VCaP (cell line): ENCODE measurements at regions not wholly inside any gene's neighbourhood (a gene's known extent, or its start where the extent isn't known, plus 50 kb on each side); places are given as distances from the start of the nearest gene placed in this dataset.

Experiments
- H3K27ac ChIP-seq: fragments of 450-650 bp; 2 replicates; pipeline ENCODE4 v1.5.1; 2017
- TF ChIP-seq, protein P1 (sequence below): fragments of 450-650 bp; conservative IDR thresholded peaks from 2 replicates; pipeline ENCODE4 v1.5.1; 2017; ENCODE audit warnings: mild to moderate bottlenecking, moderate library complexity

DNA sequence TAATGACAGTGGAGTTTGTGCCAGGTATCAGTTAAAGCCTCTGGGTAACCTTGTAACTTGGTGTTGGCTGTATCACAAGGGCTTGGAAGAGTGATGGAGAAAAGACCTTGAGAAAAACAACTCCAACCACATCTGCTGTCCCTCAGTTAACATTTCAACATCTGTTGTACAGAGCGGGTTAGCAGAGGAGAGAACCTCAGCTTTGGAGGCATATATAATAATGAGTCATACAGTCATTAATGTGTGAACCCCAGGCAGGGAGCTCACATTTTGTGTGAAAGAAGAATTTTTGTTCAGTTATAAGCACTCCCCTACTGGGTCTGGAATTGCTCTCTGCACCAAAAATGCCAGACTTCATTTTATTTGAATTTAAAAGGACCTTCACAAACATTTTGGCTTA lies 439.5 kb downstream of the PDCD6IP start:
- TF ChIP-seq, protein P1, sequence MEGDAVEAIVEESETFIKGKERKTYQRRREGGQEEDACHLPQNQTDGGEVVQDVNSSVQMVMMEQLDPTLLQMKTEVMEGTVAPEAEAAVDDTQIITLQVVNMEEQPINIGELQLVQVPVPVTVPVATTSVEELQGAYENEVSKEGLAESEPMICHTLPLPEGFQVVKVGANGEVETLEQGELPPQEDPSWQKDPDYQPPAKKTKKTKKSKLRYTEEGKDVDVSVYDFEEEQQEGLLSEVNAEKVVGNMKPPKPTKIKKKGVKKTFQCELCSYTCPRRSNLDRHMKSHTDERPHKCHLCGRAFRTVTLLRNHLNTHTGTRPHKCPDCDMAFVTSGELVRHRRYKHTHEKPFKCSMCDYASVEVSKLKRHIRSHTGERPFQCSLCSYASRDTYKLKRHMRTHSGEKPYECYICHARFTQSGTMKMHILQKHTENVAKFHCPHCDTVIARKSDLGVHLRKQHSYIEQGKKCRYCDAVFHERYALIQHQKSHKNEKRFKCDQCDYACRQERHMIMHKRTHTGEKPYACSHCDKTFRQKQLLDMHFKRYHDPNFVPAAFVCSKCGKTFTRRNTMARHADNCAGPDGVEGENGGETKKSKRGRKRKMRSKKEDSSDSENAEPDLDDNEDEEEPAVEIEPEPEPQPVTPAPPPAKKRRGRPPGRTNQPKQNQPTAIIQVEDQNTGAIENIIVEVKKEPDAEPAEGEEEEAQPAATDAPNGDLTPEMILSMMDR = no peak
- H3K27ac ChIP-seq = no peak overlapping the region

DNA sequence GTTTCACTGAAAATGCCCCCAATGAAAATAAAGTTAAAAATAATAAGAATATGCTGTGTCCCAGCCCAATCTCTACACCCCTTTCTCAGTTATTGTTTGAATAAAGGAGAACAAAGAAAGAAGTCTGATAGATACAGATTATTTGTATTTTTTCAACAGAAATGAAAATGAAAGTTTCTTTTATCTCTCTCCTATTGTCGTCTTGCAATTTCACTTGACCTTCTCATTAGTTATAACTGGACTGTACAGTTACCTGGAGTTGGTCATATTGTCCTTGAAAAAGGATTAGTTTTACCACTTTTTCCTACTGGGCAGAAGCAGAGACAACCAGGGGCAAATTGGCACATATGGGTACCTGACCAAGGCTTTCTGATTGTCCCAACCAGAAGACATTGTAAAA lies 440.0 kb downstream of the PDCD6IP start:
- H3K27ac ChIP-seq = no peak overlapping the region
- TF ChIP-seq, protein P1 = no peak

DNA sequence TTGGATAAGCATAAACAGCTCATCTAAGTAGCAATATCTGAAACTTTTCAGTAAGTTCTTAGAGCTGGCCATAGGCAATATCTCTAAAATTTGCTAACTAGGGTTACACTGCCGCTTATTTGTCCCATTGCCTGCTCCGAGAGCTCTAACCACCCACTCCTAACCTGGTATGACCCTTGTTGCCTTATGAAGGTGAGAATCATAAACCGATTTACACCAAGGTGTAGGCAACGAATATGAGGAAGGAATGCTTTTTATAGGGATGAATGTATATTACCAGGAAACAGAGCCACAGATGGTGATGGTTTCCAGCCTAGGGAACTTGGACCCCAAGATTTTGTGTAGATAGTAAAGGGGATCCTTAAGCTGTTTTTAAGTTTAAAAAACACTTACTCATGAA lies 440.9 kb downstream of the PDCD6IP start:
- H3K27ac ChIP-seq = no peak overlapping the region
- TF ChIP-seq, protein P1 = no peak

DNA sequence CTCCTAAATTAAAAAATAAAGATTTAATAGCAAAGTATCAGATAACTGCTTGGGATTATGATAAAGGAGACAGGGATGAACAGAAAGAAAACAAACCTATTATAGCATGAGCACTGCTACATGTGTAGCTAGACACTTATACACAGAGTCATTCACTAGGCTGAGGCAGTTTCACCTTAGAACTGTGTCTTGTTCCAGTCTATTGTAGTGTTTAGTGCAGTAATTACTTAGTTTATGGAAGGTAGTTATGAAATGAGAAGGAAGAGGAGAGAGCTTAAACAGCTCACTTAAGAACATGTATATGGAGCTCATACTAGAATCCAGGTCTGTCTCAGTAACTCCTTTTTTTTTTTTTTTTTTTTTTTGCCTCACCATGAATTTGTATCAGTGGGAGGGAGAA lies 441.4 kb downstream of the PDCD6IP start:
- H3K27ac ChIP-seq = no peak overlapping the region
- TF ChIP-seq, protein P1 = no peak

DNA sequence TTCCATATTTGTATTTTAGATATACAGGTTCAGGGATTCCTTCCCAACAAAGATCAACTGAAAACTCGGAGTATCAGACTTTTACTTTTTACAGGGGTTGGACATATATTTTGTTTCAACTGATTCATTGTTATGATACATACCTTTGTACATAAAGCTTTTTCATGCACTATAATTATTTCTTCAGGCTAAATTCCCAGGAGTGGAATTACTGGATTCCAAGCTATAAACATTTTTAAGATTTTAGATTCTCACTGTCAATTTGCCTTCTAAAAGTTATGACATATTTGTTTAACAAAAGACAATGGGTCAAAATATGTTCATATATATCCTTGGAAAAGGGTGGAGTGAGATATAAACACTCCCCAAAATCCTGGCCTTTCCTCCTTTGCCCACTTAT lies 449.0 kb downstream of the PDCD6IP start:
- H3K27ac ChIP-seq = no peak overlapping the region
- TF ChIP-seq, protein P1 = no peak

DNA sequence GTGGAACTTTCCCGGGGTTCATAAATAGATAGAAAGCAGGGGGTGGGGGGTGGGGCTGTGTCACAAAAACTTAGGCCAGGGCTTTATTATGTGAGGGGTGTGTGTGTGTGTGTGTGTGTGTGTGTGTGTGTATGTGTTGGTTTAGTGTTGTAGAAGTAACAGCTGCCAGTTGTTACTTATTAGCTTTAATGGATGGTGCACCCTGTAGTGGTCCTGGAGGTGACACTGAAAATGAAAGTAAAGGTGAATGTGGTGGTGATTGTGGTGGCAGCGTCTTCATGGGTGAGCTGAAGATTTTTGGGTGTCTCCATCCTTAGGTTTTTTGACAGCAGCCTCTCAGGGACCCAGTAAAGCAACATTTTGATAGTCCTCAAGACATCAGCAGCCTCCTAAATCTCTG lies 449.9 kb downstream of the PDCD6IP start:
- TF ChIP-seq, protein P1 = no peak
- H3K27ac ChIP-seq = no peak overlapping the region

DNA sequence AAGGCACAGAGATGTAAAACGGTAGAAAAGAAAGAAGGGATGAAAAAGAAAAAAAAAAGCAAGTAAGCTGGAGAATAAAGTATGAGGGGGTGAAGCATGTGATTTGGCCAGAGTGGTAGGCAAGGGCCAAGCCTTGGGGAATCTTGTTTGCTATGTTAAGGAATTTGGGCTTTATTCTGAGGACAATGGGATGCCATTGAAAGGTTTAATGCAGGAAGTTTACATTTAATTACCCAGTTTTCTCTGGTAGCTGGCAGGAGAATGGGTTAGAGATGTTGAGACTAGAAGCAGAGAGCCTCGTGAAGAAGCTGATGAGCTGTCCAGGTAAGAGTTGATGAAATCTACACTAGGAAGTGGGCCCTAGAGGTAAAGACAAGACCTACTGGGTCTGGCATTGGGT lies 455.9 kb downstream of the PDCD6IP start:
- no peak overlapping the region for H3K27ac ChIP-seq

More for the DNA sequence above, 455.9 kb downstream of the PDCD6IP start:
- TF ChIP-seq, protein P1 = no peak
